Heart left ventricle (tissue), 16 donors: ENCODE measurements at regions not wholly inside any gene's neighbourhood (a gene's known extent, or its start where the extent isn't known, plus 50 kb on each side); places are given as distances from the start of the nearest gene placed in this dataset.

Source experiments
- ATAC-seq, 4 donors: fragments of 200-7000 bp; cut with Tn5 transposase; one replicate each; pipeline ENCODE4 v1.9.1; 2020 to 2022; ENCODE audit warnings: moderate library complexity in 4 of 4, mild to moderate bottlenecking in 3 of 4, moderate number of reproducible peaks in 1 of 4
- DNase-seq, 5 donors: peaks; one replicate each; pipeline ENCODE4 v3.0.0-alpha.2; 2020
- H3K27ac ChIP-seq, 12 donors: fragments of 200-600 bp; sonication (generic) in 4 of 12; one replicate each; pipeline versions ENCODE4 v1.5.0 to v1.8.0; 2016 to 2022; ENCODE audit warnings: mild to moderate bottlenecking in 2 of 12
- H3K27me3 ChIP-seq, 9 donors: fragments of 200-600 bp; sonication (generic) in 2 of 9; one replicate each; pipeline versions ENCODE4 v1.5.1 to v1.8.0; 2016 to 2022; ENCODE audit warnings: mild to moderate bottlenecking in 3 of 9
- H3K36me3 ChIP-seq, 9 donors: fragments of 200-600 bp; sonication (generic) in 2 of 9; one replicate each; pipeline versions ENCODE4 v1.5.0 to v1.8.0; 2018 to 2022; ENCODE audit warnings: mild to moderate bottlenecking in 2 of 9
- H3K4me1 ChIP-seq, 12 donors: fragments of 200-600 bp; sonication (generic) in 4 of 12; one replicate each; pipeline versions ENCODE4 v1.5.0 to v1.8.0; 2016 to 2022; ENCODE audit warnings: mild to moderate bottlenecking in 3 of 12
- H3K4me3 ChIP-seq, 12 donors: fragments of 200-600 bp; sonication (generic) in 4 of 12; one replicate each; pipeline versions ENCODE4 v1.5.0 to v1.8.0; 2017 to 2022; ENCODE audit warnings: mild to moderate bottlenecking in 9 of 12, moderate library complexity in 4 of 12
- H3K9me3 ChIP-seq, 12 donors: fragments of 200-600 bp; sonication (generic) in 4 of 12; one replicate each; pipeline versions ENCODE4 v1.5.0 to v1.8.0; 2016 to 2022; ENCODE audit warnings: mild to moderate bottlenecking in 1 of 12
- POLR2A ChIP-seq, 2 donors: fragments of 450-650 bp; IDR thresholded peaks; one replicate each; pipeline ENCODE4 v1.6.1; 2017; ENCODE audit warnings: antibody characterized with exemption in 2 of 2, mild to moderate bottlenecking in 2 of 2, moderate library complexity in 2 of 2
- WGBS, 4 donors: extraction: QIAGEN DNeasy Blood & Tissue Kit in 2 of 4; methylation state at CpG; one replicate each; pipeline versions ENCODE4 v1.1.5 to v1.1.7; 2013 to 2018; 5-methylcytosine and 5-hydroxymethylcytosine counted together
- intact Hi-C, 10 donors: fragments of 100-400 bp; cut with DNase I; formaldehyde crosslinking; loops; one replicate each; pipeline versions ENCODE4 v1.11.1 to v1.14.2; 2022
- TF ChIP-seq, protein P1 (sequence below), 12 donors: fragments of 200-600 bp; sonication (generic) in 4 of 12; IDR thresholded peaks; one replicate each; pipeline versions ENCODE4 v1.5.0 to v1.8.0; 2018 to 2022; ENCODE audit warnings: antibody characterized with exemption in 12 of 12, mild to moderate bottlenecking in 5 of 12
- donor health status: ischemic (EF 13 %, LVEDD 7.1; RV severe dilation, severe dysfunction).
- donor health status: healthy with polysubstance abuse.
- donor health status: DM: no; HTN: yes; CAD: no.
- donor health status: DM: no; HTN: no; CAD: no.
- donor health status: ischemic (EF 25% LVEDD 6.9; RV normal size, moderate dysfunction).
- donor health status: ischemic (EF 25% LVEDD 5.7; RV mildly dilated, moderate dysfunction).
- donor health status: healthy.
- donor health status: DM: yes; HTN: yes; CAD: no.
- donor health status: ischemic (EF 35%, LVEDD 5.7; RV mildly dilated, moderate dysfunction).
- donor health status: nonischemic (EF 11% LVEDD 7.7; RV severe dilation, severe dysfunction).
- donor health status: DM: yes; HTN: yes; CAD: no.
- donor health status: PGD.
- donor health status: ischemic (EF 29% LVEDD 5.4; RV normal size, mild dysfunction).
- donor health status: nonischemic (EF 23%, LVEDD 6.1; RV moderate dilation, normal function).

DNA sequence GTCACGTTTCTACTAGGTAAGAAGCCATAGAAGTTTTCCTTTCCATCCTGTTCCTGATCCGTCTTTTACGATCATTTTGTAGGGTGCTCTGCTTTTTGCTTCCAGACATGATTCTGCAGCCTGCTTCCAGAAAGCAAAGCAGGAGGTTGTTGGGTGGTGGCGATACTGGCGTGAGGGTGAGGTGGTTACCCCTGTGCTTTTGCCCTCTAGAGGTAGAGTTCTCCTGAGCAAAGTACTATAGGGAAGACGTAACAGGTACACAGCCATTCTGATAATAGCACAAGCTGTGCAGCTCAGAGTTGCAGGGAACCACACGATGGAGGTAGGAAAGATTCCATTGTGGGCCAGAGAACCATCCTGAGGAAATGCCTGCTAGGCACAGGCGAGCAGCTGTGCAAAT is 186.0 kb downstream of the PAH start:
- TF ChIP-seq, protein P1, sequence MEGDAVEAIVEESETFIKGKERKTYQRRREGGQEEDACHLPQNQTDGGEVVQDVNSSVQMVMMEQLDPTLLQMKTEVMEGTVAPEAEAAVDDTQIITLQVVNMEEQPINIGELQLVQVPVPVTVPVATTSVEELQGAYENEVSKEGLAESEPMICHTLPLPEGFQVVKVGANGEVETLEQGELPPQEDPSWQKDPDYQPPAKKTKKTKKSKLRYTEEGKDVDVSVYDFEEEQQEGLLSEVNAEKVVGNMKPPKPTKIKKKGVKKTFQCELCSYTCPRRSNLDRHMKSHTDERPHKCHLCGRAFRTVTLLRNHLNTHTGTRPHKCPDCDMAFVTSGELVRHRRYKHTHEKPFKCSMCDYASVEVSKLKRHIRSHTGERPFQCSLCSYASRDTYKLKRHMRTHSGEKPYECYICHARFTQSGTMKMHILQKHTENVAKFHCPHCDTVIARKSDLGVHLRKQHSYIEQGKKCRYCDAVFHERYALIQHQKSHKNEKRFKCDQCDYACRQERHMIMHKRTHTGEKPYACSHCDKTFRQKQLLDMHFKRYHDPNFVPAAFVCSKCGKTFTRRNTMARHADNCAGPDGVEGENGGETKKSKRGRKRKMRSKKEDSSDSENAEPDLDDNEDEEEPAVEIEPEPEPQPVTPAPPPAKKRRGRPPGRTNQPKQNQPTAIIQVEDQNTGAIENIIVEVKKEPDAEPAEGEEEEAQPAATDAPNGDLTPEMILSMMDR (IDR thresholded peaks at IDR 0.05), result no peak
- no peak for TF ChIP-seq POLR2A (IDR thresholded peaks at IDR 0.05)
- ATAC-seq (no peak), DNase-seq (no peak)
- H3K4me1 ChIP-seq, result no peaks in the 10 kb centered on the region
- no peaks in the 10 kb centered on the region for H3K27me3 ChIP-seq
- 74 to 77% (median 76%) methylated on average over 8 of the region's 8 CpGs for WGBS, 4 donors
- H3K4me3 ChIP-seq, result no peak overlapping the region
- H3K27ac ChIP-seq, result no peak overlapping the region
- no peaks in the 10 kb centered on the region for H3K36me3 ChIP-seq
- no peaks in the 10 kb centered on the region for H3K9me3 ChIP-seq
- intact Hi-C loops, result no loop called here

GRCh38 chr12:102728506-102729242 is 188.4 kb downstream of the PAH start:
- DNase-seq, result no peak
- Histone ChIP-seq H3K36me3 (no peaks in the 10 kb centered on the region), H3K9me3 (no peaks in the 10 kb centered on the region), H3K4me3 (no peak overlapping the region), H3K27me3 (no peaks in the 10 kb centered on the region), H3K4me1 (no peaks in the 10 kb centered on the region), H3K27ac (no peak overlapping the region)
- no peak for ATAC-seq
- TF ChIP-seq, protein P1 (IDR thresholded peaks at IDR 0.05), result no peak
- TF ChIP-seq POLR2A (IDR thresholded peaks at IDR 0.05), result no peak
- WGBS, 4 donors, result 66 to 78% (median 76%) methylated on average over 5 of the region's 5 CpGs
- intact Hi-C loops, result no loop called here

DNA sequence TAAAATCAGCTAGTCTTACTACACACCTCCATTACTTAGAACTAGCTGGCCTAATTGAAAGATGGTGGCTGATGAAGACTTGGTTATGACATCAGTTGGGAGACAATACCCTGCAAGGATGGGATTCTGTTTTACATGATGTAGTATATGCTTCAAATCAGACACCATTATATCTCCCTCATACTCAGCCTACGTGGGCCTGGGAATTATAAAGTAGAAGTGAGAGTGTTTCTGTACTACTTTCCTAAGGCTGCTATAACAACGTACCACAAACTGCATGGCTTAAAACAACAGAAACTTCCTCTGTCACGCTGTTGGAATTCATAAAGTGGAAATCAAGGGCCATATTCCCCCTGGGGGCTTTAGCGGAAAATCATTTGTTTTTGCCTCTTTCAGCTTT is 190.4 kb downstream of the PAH start:
- WGBS, 4 donors, result 53 to 73% (median 64%) methylated on average over 4 of the region's 4 CpGs

GRCh38 chr12:102722147-102722546 is 194.9 kb downstream of the PAH start:
- no peaks in the 10 kb centered on the region for H3K36me3 ChIP-seq
- H3K9me3 ChIP-seq, result no peaks in the 10 kb centered on the region
- no peaks in the 10 kb centered on the region for H3K27me3 ChIP-seq
- WGBS, 4 donors, result 70 to 94% (median 77%) methylated on average over 2 of the region's 2 CpGs
- H3K4me1 ChIP-seq, result no peaks in the 10 kb centered on the region
- no peak overlapping the region for H3K4me3 ChIP-seq
- intact Hi-C loops, result no loop called here
- no peak for ATAC-seq
- no peak for TF ChIP-seq POLR2A (IDR thresholded peaks at IDR 0.05)
- TF ChIP-seq, protein P1 (IDR thresholded peaks at IDR 0.05), result no peak
- no peak overlapping the region for H3K27ac ChIP-seq
- no peak for DNase-seq

More for the DNA sequence above, 190.4 kb downstream of the PAH start:
- TF ChIP-seq, protein P1 (IDR thresholded peaks at IDR 0.05), result no peak
- no peak for TF ChIP-seq POLR2A (IDR thresholded peaks at IDR 0.05)
- Histone ChIP-seq H3K4me3 (no peak overlapping the region), H3K27me3 (no peaks in the 10 kb centered on the region), H3K27ac (no peak overlapping the region), H3K36me3 (no peaks in the 10 kb centered on the region), H3K9me3 (no peaks in the 10 kb centered on the region), H3K4me1 (no peaks in the 10 kb centered on the region)
- intact Hi-C loops, result no loop called here
- DNase-seq (no peak), ATAC-seq (no peak)
